22Rv1 (cell line): ENCODE measurements at regions not wholly inside any gene's neighbourhood (a gene's known extent, or its start where the extent isn't known, plus 50 kb on each side); places are given as distances from the start of the nearest gene placed in this dataset.

Source experiments
- H3K27ac ChIP-seq: fragments of 450-650 bp; 2 replicates; pipeline ENCODE4 v1.5.1; 2017
- CTCF ChIP-seq: fragments of 450-650 bp; IDR thresholded peaks from 2 replicates; pipeline ENCODE4 v1.5.1; 2017; ENCODE audit warnings: mild to moderate bottlenecking
- ZFX ChIP-seq: fragments of 450-650 bp; IDR thresholded peaks from 2 replicates; pipeline ENCODE4 v1.6.1; 2017; ENCODE audit warnings: antibody characterized with exemption, borderline replicate concordance

GRCh38 chr6:21906826-21907225, 313.3 kb downstream of the SOX4 start:
- TF ChIP-seq ZFX, result no peak
- TF ChIP-seq CTCF, result no peak
- H3K27ac ChIP-seq, result no peak overlapping the region

GRCh38 chr6:21907291-21907690, 313.7 kb downstream of the SOX4 start:
- no peak for TF ChIP-seq CTCF
- no peak for TF ChIP-seq ZFX
- no peak overlapping the region for H3K27ac ChIP-seq

GRCh38 chr6:21908161-21908848, 314.8 kb downstream of the SOX4 start:
- H3K27ac ChIP-seq, result no peak overlapping the region
- no peak for TF ChIP-seq CTCF
- TF ChIP-seq ZFX, result no peak

GRCh38 chr6:21909321-21909720, 315.8 kb downstream of the SOX4 start:
- no peak for TF ChIP-seq ZFX
- no peak for TF ChIP-seq CTCF
- no peak overlapping the region for H3K27ac ChIP-seq

- TF ChIP-seq ZFX, result no peak
- no peak for TF ChIP-seq CTCF
- H3K27ac ChIP-seq, result no peak overlapping the region
Observed at GRCh38 chr6:21911208-21911607, 317.7 kb downstream of the SOX4 start.

- no peak overlapping the region for H3K27ac ChIP-seq
- TF ChIP-seq ZFX, result no peak
- TF ChIP-seq CTCF, result no peak
Observed at GRCh38 chr6:21912151-21912832, 318.7 kb downstream of the SOX4 start.

GRCh38 chr6:21914121-21914973, 320.8 kb downstream of the SOX4 start:
- H3K27ac ChIP-seq, result no peak overlapping the region

More at GRCh38 chr6:21914121-21914973, 320.8 kb downstream of the SOX4 start:
- TF ChIP-seq ZFX, result no peak
- no peak for TF ChIP-seq CTCF
